CD4-positive, CD25-positive, alpha-beta regulatory T cell (primary cell): ENCODE measurements at regions not wholly inside any gene's neighbourhood (a gene's known extent, or its start where the extent isn't known, plus 50 kb on each side); places are given as distances from the start of the nearest gene placed in this dataset.

Source experiments
- ATAC-seq, 2 donors: fragments of 150-1000 bp; cut with Tn5 transposase; one replicate each; pipeline ENCODE4 v1.10.0; 2021; ENCODE audit warnings: low read depth in 2 of 2, moderate number of reproducible peaks in 2 of 2, moderate library complexity in 1 of 2
- DNase-seq, 3 donors: peaks; one replicate each; pipeline versions ENCODE4 v3.0.0 to v3.0.0-alpha.2; 2012 to 2022; ENCODE audit warnings: mixed read lengths in 1 of 3
- H3K27ac ChIP-seq: one replicate; pipeline ENCODE4 v1.7.0; 2013; ENCODE audit warnings: mild to moderate bottlenecking, low read length; ENCODE audit not compliant: insufficient read depth, poor library complexity, severe bottlenecking
- H3K27me3 ChIP-seq: one replicate; pipeline ENCODE4 v1.7.0; 2013; ENCODE audit warnings: low read length; ENCODE audit not compliant: control insufficient read depth, insufficient read depth
- H3K36me3 ChIP-seq: one replicate; pipeline ENCODE4 v1.7.0; 2013; ENCODE audit warnings: mild to moderate bottlenecking, low read length, moderate library complexity; ENCODE audit not compliant: control insufficient read depth, insufficient read depth
- H3K4me1 ChIP-seq: 2 replicates; pipeline ENCODE4 v1.7.0; 2013; ENCODE audit warnings: mild to moderate bottlenecking, low read length; ENCODE audit not compliant: insufficient read depth, control insufficient read depth, poor library complexity, severe bottlenecking
- H3K4me3 ChIP-seq: one replicate; pipeline ENCODE4 v1.7.0; 2013; ENCODE audit warnings: low read depth, mild to moderate bottlenecking, low read length, moderate library complexity
- H3K9me3 ChIP-seq, 2 experiments: 1 replicate in 1 of 2; 2 replicates in 1 of 2; pipeline ENCODE4 v1.7.0; 2013; ENCODE audit warnings: low read length in 2 of 2, mild to moderate bottlenecking in 1 of 2, moderate library complexity in 1 of 2; ENCODE audit not compliant: control insufficient read depth in 2 of 2
- H3K27ac Mint-ChIP-seq, 3 donors: one replicate each; pipeline ENCODE4 v1.8.0; 2020 to 2022; ENCODE audit warnings: mild to moderate bottlenecking in 3 of 3, mixed read lengths in 3 of 3, moderate library complexity in 2 of 3
- H3K27me3 Mint-ChIP-seq: one replicate; pipeline ENCODE4 v1.8.0; 2022; ENCODE audit warnings: mild to moderate bottlenecking, mixed read lengths
- H3K36me3 Mint-ChIP-seq: one replicate; pipeline ENCODE4 v1.8.0; 2020; ENCODE audit warnings: mixed read lengths
- H3K4me1 Mint-ChIP-seq, 4 donors: one replicate each; pipeline ENCODE4 v1.8.0; 2020 to 2022; ENCODE audit warnings: mixed read lengths in 4 of 4, mild to moderate bottlenecking in 1 of 4
- H3K4me3 Mint-ChIP-seq, 4 donors: one replicate each; pipeline ENCODE4 v1.8.0; 2020 to 2022; ENCODE audit warnings: mild to moderate bottlenecking in 4 of 4, mixed read lengths in 4 of 4, moderate library complexity in 3 of 4
- H3K9me3 Mint-ChIP-seq, 7 donors: one replicate each; pipeline ENCODE4 v1.8.0; 2020 to 2022; ENCODE audit warnings: mixed read lengths in 7 of 7, mild to moderate bottlenecking in 3 of 7, moderate library complexity in 2 of 7

- Mint-ChIP-seq H3K9me3 (peaks cover 5 to 34% (median 12%) of the 10 kb centered on the region in 7 donors), H3K4me3 (no peak overlapping the region), H3K36me3 (no peaks in the 10 kb centered on the region), H3K4me1 (no peaks in the 10 kb centered on the region), H3K27me3 (no peaks in the 10 kb centered on the region), H3K27ac (no peak overlapping the region)
- Histone ChIP-seq H3K4me3 (no peak overlapping the region), H3K36me3 (no peaks in the 10 kb centered on the region), H3K27me3 (no peaks in the 10 kb centered on the region), H3K27ac (no peak overlapping the region), H3K4me1 (no peaks in the 10 kb centered on the region), H3K9me3 (peaks cover 3% of the 10 kb centered on the region in 2 experiments)
- ATAC-seq: no peak
- DNase-seq: no peak
These were observed 395.3 kb upstream of the BTBD3 start for GRCh38 chr20:11522366-11522741.

- no peak for DNase-seq
- Histone ChIP-seq H3K27me3 (no peaks in the 10 kb centered on the region), H3K9me3 (peaks cover 3 to 5% of the 10 kb centered on the region in 2 experiments), H3K27ac (no peak overlapping the region), H3K36me3 (no peaks in the 10 kb centered on the region), H3K4me1 (no peaks in the 10 kb centered on the region), H3K4me3 (no peak overlapping the region)
- Mint-ChIP-seq H3K27me3 (no peaks in the 10 kb centered on the region), H3K4me3 (no peak overlapping the region), H3K9me3 (peaks cover 5 to 57% (median 19%) of the 10 kb centered on the region in 7 donors), H3K4me1 (no peaks in the 10 kb centered on the region), H3K27ac (no peak overlapping the region), H3K36me3 (no peaks in the 10 kb centered on the region)
- ATAC-seq: no peak
These were observed 388.6 kb upstream of the BTBD3 start for GRCh38 chr20:11529047-11529446.

- Histone ChIP-seq H3K27ac (no peak overlapping the region), H3K27me3 (no peaks in the 10 kb centered on the region), H3K36me3 (no peaks in the 10 kb centered on the region), H3K9me3 (no peaks in the 10 kb centered on the region), H3K4me1 (no peaks in the 10 kb centered on the region), H3K4me3 (no peak overlapping the region)
- Mint-ChIP-seq H3K9me3 (peaks cover 0 to 11% (median 5%) of the 10 kb centered on the region in 7 donors), H3K4me1 (no peaks in the 10 kb centered on the region), H3K27me3 (no peaks in the 10 kb centered on the region), H3K27ac (no peak overlapping the region), H3K36me3 (no peaks in the 10 kb centered on the region), H3K4me3 (no peak overlapping the region)
- DNase-seq (no peak), ATAC-seq (no peak)
These were observed 380.7 kb upstream of the BTBD3 start for GRCh38 chr20:11537032-11537431.

- Mint-ChIP-seq H3K9me3 (peaks cover 0 to 9% (median 4%) of the 10 kb centered on the region in 7 donors), H3K36me3 (no peaks in the 10 kb centered on the region), H3K27ac (no peak overlapping the region), H3K4me1 (no peaks in the 10 kb centered on the region), H3K27me3 (no peaks in the 10 kb centered on the region), H3K4me3 (no peak overlapping the region)
- H3K27me3 ChIP-seq: no peaks in the 10 kb centered on the region
- DNase-seq: no peak
- no peak overlapping the region for H3K4me3 ChIP-seq
- ATAC-seq: no peak
- H3K9me3 ChIP-seq: no peaks in the 10 kb centered on the region
- no peak overlapping the region for H3K27ac ChIP-seq
- H3K36me3 ChIP-seq: no peaks in the 10 kb centered on the region
- H3K4me1 ChIP-seq: no peaks in the 10 kb centered on the region
These were observed 378.2 kb upstream of the BTBD3 start for GRCh38 chr20:11539450-11539849.

- Mint-ChIP-seq H3K9me3 (peaks cover 0 to 5% (median 3%) of the 10 kb centered on the region in 7 donors), H3K27me3 (no peaks in the 10 kb centered on the region), H3K4me3 (no peak overlapping the region), H3K36me3 (no peaks in the 10 kb centered on the region), H3K4me1 (no peaks in the 10 kb centered on the region), H3K27ac (no peak overlapping the region)
- Histone ChIP-seq H3K4me1 (no peaks in the 10 kb centered on the region), H3K27me3 (no peaks in the 10 kb centered on the region), H3K9me3 (no peaks in the 10 kb centered on the region), H3K36me3 (no peaks in the 10 kb centered on the region), H3K4me3 (no peak overlapping the region), H3K27ac (no peak overlapping the region)
- DNase-seq (no peak), ATAC-seq (no peak)
These were observed 377.1 kb upstream of the BTBD3 start for GRCh38 chr20:11540558-11540957.

- Mint-ChIP-seq H3K4me1 (no peaks in the 10 kb centered on the region), H3K9me3 (peaks cover 0 to 2% (median 1%) of the 10 kb centered on the region in 7 donors), H3K4me3 (no peak overlapping the region), H3K36me3 (no peaks in the 10 kb centered on the region), H3K27me3 (no peaks in the 10 kb centered on the region), H3K27ac (no peak overlapping the region)
- DNase-seq: no peak
- Histone ChIP-seq H3K27ac (no peak overlapping the region), H3K36me3 (no peaks in the 10 kb centered on the region), H3K27me3 (no peaks in the 10 kb centered on the region), H3K4me3 (no peak overlapping the region), H3K9me3 (no peaks in the 10 kb centered on the region), H3K4me1 (no peaks in the 10 kb centered on the region)
- ATAC-seq: no peak
These were observed 375.0 kb upstream of the BTBD3 start for GRCh38 chr20:11542645-11543044.

GRCh38 chr20:11544029-11544678, 373.5 kb upstream of the BTBD3 start:
- H3K27ac ChIP-seq: no peak overlapping the region
- DNase-seq (peak in 1 of 3 donors; percentile 10), ATAC-seq (no peak)
- H3K4me1 Mint-ChIP-seq: no peaks in the 10 kb centered on the region
- H3K27me3 Mint-ChIP-seq: no peaks in the 10 kb centered on the region
- no peaks in the 10 kb centered on the region for H3K36me3 ChIP-seq
- H3K4me1 ChIP-seq: no peaks in the 10 kb centered on the region
- H3K9me3 Mint-ChIP-seq: peaks cover 0 to 7% (median 3%) of the 10 kb centered on the region in 7 donors
- no peak overlapping the region for H3K27ac Mint-ChIP-seq
- H3K4me3 ChIP-seq: no peak overlapping the region
- no peaks in the 10 kb centered on the region for H3K27me3 ChIP-seq
- no peak overlapping the region for H3K4me3 Mint-ChIP-seq
- no peaks in the 10 kb centered on the region for H3K9me3 ChIP-seq
- H3K36me3 Mint-ChIP-seq: no peaks in the 10 kb centered on the region

GRCh38 chr20:11546939-11547338, 370.8 kb upstream of the BTBD3 start:
- no peak for ATAC-seq
- Mint-ChIP-seq H3K9me3 (peaks cover 0 to 7% (median 4%) of the 10 kb centered on the region in 7 donors), H3K4me1 (no peaks in the 10 kb centered on the region), H3K27me3 (no peaks in the 10 kb centered on the region), H3K36me3 (no peaks in the 10 kb centered on the region), H3K4me3 (no peak overlapping the region), H3K27ac (no peak overlapping the region)
- H3K27me3 ChIP-seq: no peaks in the 10 kb centered on the region
- H3K4me1 ChIP-seq: no peaks in the 10 kb centered on the region
- no peak overlapping the region for H3K4me3 ChIP-seq
- H3K9me3 ChIP-seq: no peaks in the 10 kb centered on the region
- H3K36me3 ChIP-seq: no peaks in the 10 kb centered on the region
- no peak for DNase-seq
- H3K27ac ChIP-seq: no peak overlapping the region
